RWPE1 (cell line): ENCODE measurements at regions not wholly inside any gene's neighbourhood (a gene's known extent, or its start where the extent isn't known, plus 50 kb on each side); places are given as distances from the start of the nearest gene placed in this dataset.

Source experiments
- CTCF ChIA-PET: fragments of 350-600 bp; sonication (Branson Sonifier 250); formaldehyde crosslinking; extraction: SDS; loops from one replicate; lab custom pipeline; 2021; lab: Yijun Ruan, JAX
- POLR2A ChIA-PET: fragments of 400-600 bp; formaldehyde crosslinking; extraction: SDS; loops from one replicate; lab custom pipeline; 2020; ENCODE audit warnings: antibody characterized with exemption; ENCODE audit not compliant: low non-redundant PET; lab: Yijun Ruan, JAX
- DNase-seq: peaks from one replicate; pipeline ENCODE4 v3.0.0; 2012; ENCODE audit warnings: low spot score
- H3K27ac ChIP-seq: fragments of 450-650 bp; 2 replicates; pipeline ENCODE4 v1.5.1; 2017
- CTCF ChIP-seq: fragments of 450-650 bp; conservative IDR thresholded peaks from 2 replicates; pipeline ENCODE4 v1.5.1; 2017; ENCODE audit warnings: low read depth, mild to moderate bottlenecking

DNA sequence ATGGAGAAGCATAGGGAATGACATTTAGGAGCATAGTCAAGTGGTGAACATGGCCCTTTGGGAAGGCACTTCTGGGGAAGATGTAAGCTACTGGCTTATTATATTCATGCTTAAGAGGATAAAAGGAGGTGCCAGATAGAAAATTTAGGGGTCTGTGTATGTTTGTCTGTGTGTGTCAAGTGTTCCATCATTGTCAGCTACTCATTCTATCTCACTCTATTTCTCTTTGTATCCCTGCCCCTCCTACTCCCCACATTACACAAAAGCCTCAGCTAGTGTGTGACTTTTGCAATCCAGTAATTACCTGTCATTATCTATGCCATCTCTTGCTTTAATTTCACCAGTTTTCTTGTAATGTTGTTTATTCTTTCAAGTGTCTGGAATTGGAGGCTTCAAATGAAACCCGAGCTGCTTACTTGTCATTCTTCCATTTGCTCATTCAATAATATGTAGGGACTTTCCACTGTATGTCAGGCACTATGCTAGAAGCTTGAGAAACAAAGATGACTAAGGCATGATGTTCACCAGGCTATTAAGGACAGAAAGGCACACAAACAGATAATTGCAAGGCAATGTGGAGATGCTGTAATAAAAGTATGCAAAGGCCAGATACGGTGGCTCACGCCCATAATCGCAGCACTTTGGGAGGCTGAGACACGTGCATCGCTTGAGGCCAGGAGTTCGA, 229.8 kb upstream of the TEX13C start:
- DNase-seq, result no peak
- ChIA-PET POLR2A (no interaction called here), CTCF (interaction anchor here (0.7 kb wide), 1 partner anchor 23 kb away, joined by 9 read pairs; no protein-coding TSS in a partner anchor)
- H3K27ac ChIP-seq, result no peak overlapping the region
- no peak for TF ChIP-seq CTCF

DNA sequence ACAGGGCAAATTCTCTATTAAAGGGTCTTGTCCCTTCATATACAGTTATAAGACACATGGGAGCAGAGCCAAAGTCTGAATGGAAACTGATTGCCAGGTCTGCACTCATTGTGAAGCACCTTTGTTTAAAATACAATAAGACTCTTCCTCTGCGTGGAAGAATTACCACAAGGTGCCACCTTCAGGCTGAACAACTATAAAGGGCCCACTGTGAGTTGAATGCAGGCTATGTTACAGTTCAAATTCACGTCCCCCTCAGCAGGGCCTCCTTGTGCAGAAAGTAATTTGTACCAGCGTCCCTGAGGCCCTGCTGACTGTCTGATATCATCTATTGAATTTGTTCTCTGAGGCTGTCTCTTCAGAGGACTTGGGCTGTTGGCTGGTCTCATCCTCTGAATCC, 225.8 kb upstream of the TEX13C start:
- TF ChIP-seq CTCF, result no peak
- DNase-seq, result no peak
- CTCF ChIA-PET, result no interaction called here
- no peak overlapping the region for H3K27ac ChIP-seq
- POLR2A ChIA-PET, result no interaction called here

DNA sequence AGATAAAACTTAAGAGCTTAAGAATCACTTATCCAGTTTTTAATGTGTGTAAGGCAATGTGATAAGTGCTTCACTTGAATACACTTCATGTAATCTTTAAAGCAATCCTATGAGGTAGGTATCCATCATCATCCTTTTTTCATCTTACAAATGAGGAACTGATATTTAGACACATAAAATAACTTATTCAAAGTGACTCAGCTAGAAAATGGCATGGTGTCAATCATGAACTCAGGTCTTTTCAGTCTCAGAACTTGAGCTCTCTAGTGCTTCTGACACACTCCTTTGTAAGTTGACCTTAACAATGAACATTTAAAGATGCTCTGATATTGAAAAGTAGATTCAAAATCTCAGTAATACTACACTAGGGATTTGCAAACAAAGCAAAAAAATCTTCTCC, 224.8 kb upstream of the TEX13C start:
- POLR2A ChIA-PET, result no interaction called here
- no peak overlapping the region for H3K27ac ChIP-seq
- TF ChIP-seq CTCF, result no peak
- CTCF ChIA-PET, result no interaction called here
- DNase-seq, result no peak

DNA sequence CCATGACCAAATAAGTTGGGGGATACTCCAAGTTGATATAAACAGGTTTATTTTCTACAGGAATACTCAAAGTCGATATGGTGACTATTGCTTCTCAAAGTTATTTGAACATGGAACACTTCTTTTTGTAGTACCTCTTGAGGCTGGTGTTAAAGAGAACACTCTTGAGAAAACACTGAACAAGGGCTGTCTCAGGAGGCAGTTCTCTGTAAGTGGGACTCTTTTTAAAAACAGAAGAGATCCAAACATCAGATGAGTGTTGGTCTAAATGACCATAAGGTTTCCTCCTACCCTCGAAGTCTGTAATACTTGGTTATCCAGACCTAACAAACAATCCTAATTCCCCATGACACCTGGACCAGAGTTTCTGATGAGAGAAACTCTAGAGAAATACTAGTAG, 223.2 kb upstream of the TEX13C start:
- no peak for TF ChIP-seq CTCF
- no peak for DNase-seq
- CTCF ChIA-PET, result no interaction called here
- POLR2A ChIA-PET, result no interaction called here
- no peak overlapping the region for H3K27ac ChIP-seq

GRCh38 chrX:125096870-125097269, 222.8 kb upstream of the TEX13C start:
- no peak for DNase-seq
- TF ChIP-seq CTCF, result no peak
- CTCF ChIA-PET, result no interaction called here
- POLR2A ChIA-PET, result no interaction called here
- H3K27ac ChIP-seq, result no peak overlapping the region

GRCh38 chrX:125101971-125102755, 217.5 kb upstream of the TEX13C start:
- no peak for DNase-seq
- ChIA-PET POLR2A (no interaction called here), CTCF (interaction anchor here (0.5 kb wide), 1 partner anchor 744 kb away, joined by 5 read pairs; no protein-coding TSS in a partner anchor)
- H3K27ac ChIP-seq, result no peak overlapping the region
- TF ChIP-seq CTCF, result no peak
